ENCODE measurements at regions not wholly inside any gene's neighbourhood (a gene's known extent, or its start where the extent isn't known, plus 50 kb on each side); places are given as distances from the start of the nearest gene placed in this dataset.

- no peaks in the 10 kb centered on the region for H3K27me3 ChIP-seq (ENCODE audit: control insufficient read depth, insufficient read depth, low read length)
- H3K27ac ChIP-seq (ENCODE audit: low read depth, low read length): no peak overlapping the region
- no peak for TF ChIP-seq CTCF (IDR thresholded peaks at IDR 0.05; ENCODE audit: low read depth, low read length)
- ChIA-PET POLR2A (no interaction called here), CTCF (no interaction called here)
- no peak overlapping the region for H3K4me3 ChIP-seq (ENCODE audit: low read depth, low read length)
- H3K9me3 ChIP-seq (ENCODE audit: control insufficient read depth, insufficient read depth, low read length): no peaks in the 10 kb centered on the region
- DNase-seq (ENCODE audit: low read depth, low spot score): no peak
Measured at GRCh38 chr13:66040506-66040905, 1189.6 kb downstream of the PCDH9 start.

GRCh38 chr13:66037096-66037495, 1193.0 kb downstream of the PCDH9 start:
- Histone ChIP-seq H3K9me3 (ENCODE audit: control insufficient read depth, insufficient read depth, low read length) (no peaks in the 10 kb centered on the region), H3K27ac (ENCODE audit: low read depth, low read length) (no peak overlapping the region), H3K4me3 (ENCODE audit: low read depth, low read length) (no peak overlapping the region), H3K27me3 (ENCODE audit: control insufficient read depth, insufficient read depth, low read length) (no peaks in the 10 kb centered on the region)
- CTCF ChIA-PET: no interaction called here
- no peak for DNase-seq (ENCODE audit: low read depth, low spot score)
- POLR2A ChIA-PET: no interaction called here
- TF ChIP-seq CTCF (IDR thresholded peaks at IDR 0.05; ENCODE audit: low read depth, low read length): no peak

- Histone ChIP-seq H3K27ac (ENCODE audit: low read depth, low read length) (no peak overlapping the region), H3K9me3 (ENCODE audit: control insufficient read depth, insufficient read depth, low read length) (no peaks in the 10 kb centered on the region), H3K27me3 (ENCODE audit: control insufficient read depth, insufficient read depth, low read length) (no peaks in the 10 kb centered on the region), H3K4me3 (ENCODE audit: low read depth, low read length) (no peak overlapping the region)
- ChIA-PET POLR2A (no interaction called here), CTCF (no interaction called here)
- DNase-seq (ENCODE audit: low read depth, low spot score): no peak
- no peak for TF ChIP-seq CTCF (IDR thresholded peaks at IDR 0.05; ENCODE audit: low read depth, low read length)
Measured at GRCh38 chr13:66036636-66037035, 1193.5 kb downstream of the PCDH9 start.

GRCh38 chr13:66036024-66036614, 1194.0 kb downstream of the PCDH9 start:
- Histone ChIP-seq H3K4me3 (ENCODE audit: low read depth, low read length) (no peak overlapping the region), H3K9me3 (ENCODE audit: control insufficient read depth, insufficient read depth, low read length) (no peaks in the 10 kb centered on the region), H3K27ac (ENCODE audit: low read depth, low read length) (no peak overlapping the region), H3K27me3 (ENCODE audit: control insufficient read depth, insufficient read depth, low read length) (no peaks in the 10 kb centered on the region)
- DNase-seq (ENCODE audit: low read depth, low spot score): no peak
- no peak for TF ChIP-seq CTCF (IDR thresholded peaks at IDR 0.05; ENCODE audit: low read depth, low read length)
- ChIA-PET CTCF (no interaction called here), POLR2A (no interaction called here)

GRCh38 chr13:66033924-66034323, 1196.2 kb downstream of the PCDH9 start:
- ChIA-PET CTCF (no interaction called here), POLR2A (no interaction called here)
- Histone ChIP-seq H3K4me3 (ENCODE audit: low read depth, low read length) (no peak overlapping the region), H3K27ac (ENCODE audit: low read depth, low read length) (no peak overlapping the region), H3K9me3 (ENCODE audit: control insufficient read depth, insufficient read depth, low read length) (no peaks in the 10 kb centered on the region), H3K27me3 (ENCODE audit: control insufficient read depth, insufficient read depth, low read length) (no peaks in the 10 kb centered on the region)
- no peak for TF ChIP-seq CTCF (IDR thresholded peaks at IDR 0.05; ENCODE audit: low read depth, low read length)
- DNase-seq (ENCODE audit: low read depth, low spot score): no peak

Data from AG04450 (cell line).